SK-N-SH (cell line): ENCODE measurements at regions not wholly inside any gene's neighbourhood (a gene's known extent, or its start where the extent isn't known, plus 50 kb on each side); places are given as distances from the start of the nearest gene placed in this dataset.

Experiments used
- NFIC ChIP-seq: IDR thresholded peaks from 2 replicates; pipeline ENCODE4 v1.4.0; 2012; ENCODE audit warnings: borderline replicate concordance
- USF2 ChIP-seq: fragments of 150-350 bp; IDR thresholded peaks from 2 replicates; pipeline ENCODE4 v1.6.1; 2017; ENCODE audit warnings: antibody characterized with exemption, low read length, low read depth, borderline replicate concordance

- no peak for TF ChIP-seq USF2
- TF ChIP-seq NFIC = no peak
Observed at GRCh38 chr2:158903711-158904405, 64.6 kb upstream of the TANC1 start.
